ENCODE measurements at regions not wholly inside any gene's neighbourhood (a gene's known extent, or its start where the extent isn't known, plus 50 kb on each side); places are given as distances from the start of the nearest gene placed in this dataset.

GRCh38 chr2:129381789-129382188 is 597.7 kb upstream of the RAB6C start:
- no peak for TF ChIP-seq POLR2A (IDR thresholded peaks at IDR 0.05)
- no peak for TF ChIP-seq CTCF (IDR thresholded peaks at IDR 0.05)
- no peak for TF ChIP-seq EP300 (IDR thresholded peaks at IDR 0.05)
